ENCODE measurements at regions not wholly inside any gene's neighbourhood (a gene's known extent, or its start where the extent isn't known, plus 50 kb on each side); places are given as distances from the start of the nearest gene placed in this dataset.

GRCh38 chr1:218943371-218943770 is 230.3 kb upstream of the LYPLAL1 start:
- Mint-ChIP-seq H3K27ac (ENCODE audit: unreplicated experiment) (no peak overlapping the region), H3K9me3 (ENCODE audit: unreplicated experiment) (peaks cover 14% of the 10 kb centered on the region), H3K4me1 (ENCODE audit: unreplicated experiment) (peaks cover 11% of the 10 kb centered on the region), H3K4me3 (ENCODE audit: unreplicated experiment) (no peak overlapping the region), H3K27me3 (ENCODE audit: unreplicated experiment) (no peaks in the 10 kb centered on the region), H3K36me3 (ENCODE audit: unreplicated experiment) (no peaks in the 10 kb centered on the region)
- no peak for TF ChIP-seq CTCF (IDR thresholded peaks at IDR 0.05)
- DNase-seq (ENCODE audit: extremely low spot score, unreplicated experiment), result no peak

- Mint-ChIP-seq H3K27me3 (ENCODE audit: unreplicated experiment) (no peaks in the 10 kb centered on the region), H3K4me3 (ENCODE audit: unreplicated experiment) (no peak overlapping the region), H3K27ac (ENCODE audit: unreplicated experiment) (no peak overlapping the region), H3K4me1 (ENCODE audit: unreplicated experiment) (peaks cover 3% of the 10 kb centered on the region), H3K9me3 (ENCODE audit: unreplicated experiment) (peaks cover 8% of the 10 kb centered on the region), H3K36me3 (ENCODE audit: unreplicated experiment) (no peaks in the 10 kb centered on the region)
- DNase-seq (ENCODE audit: extremely low spot score, unreplicated experiment), result no peak
- TF ChIP-seq CTCF (IDR thresholded peaks at IDR 0.05), result no peak
Observed at GRCh38 chr1:218945050-218945449, 228.6 kb upstream of the LYPLAL1 start.

- TF ChIP-seq CTCF (IDR thresholded peaks at IDR 0.05), result no peak
- H3K4me1 Mint-ChIP-seq (ENCODE audit: unreplicated experiment), result peaks cover 3% of the 10 kb centered on the region
- no peak overlapping the region for H3K27ac Mint-ChIP-seq (ENCODE audit: unreplicated experiment)
- no peak overlapping the region for H3K4me3 Mint-ChIP-seq (ENCODE audit: unreplicated experiment)
- no peaks in the 10 kb centered on the region for H3K27me3 Mint-ChIP-seq (ENCODE audit: unreplicated experiment)
- H3K36me3 Mint-ChIP-seq (ENCODE audit: unreplicated experiment), result no peaks in the 10 kb centered on the region
- no peaks in the 10 kb centered on the region for H3K9me3 Mint-ChIP-seq (ENCODE audit: unreplicated experiment)
- no peak for DNase-seq (ENCODE audit: extremely low spot score, unreplicated experiment)
Observed at GRCh38 chr1:218946147-218946546, 227.5 kb upstream of the LYPLAL1 start.

GRCh38 chr1:218948446-218948845 is 225.2 kb upstream of the LYPLAL1 start:
- Mint-ChIP-seq H3K36me3 (ENCODE audit: unreplicated experiment) (no peaks in the 10 kb centered on the region), H3K27me3 (ENCODE audit: unreplicated experiment) (no peaks in the 10 kb centered on the region), H3K4me3 (ENCODE audit: unreplicated experiment) (no peak overlapping the region), H3K9me3 (ENCODE audit: unreplicated experiment) (no peaks in the 10 kb centered on the region), H3K4me1 (ENCODE audit: unreplicated experiment) (peaks cover 3% of the 10 kb centered on the region), H3K27ac (ENCODE audit: unreplicated experiment) (no peak overlapping the region)
- TF ChIP-seq CTCF (IDR thresholded peaks at IDR 0.05), result no peak
- no peak for DNase-seq (ENCODE audit: extremely low spot score, unreplicated experiment)

GRCh38 chr1:218953386-218953785 is 220.3 kb upstream of the LYPLAL1 start:
- no peak for TF ChIP-seq CTCF (IDR thresholded peaks at IDR 0.05)

More at GRCh38 chr1:218953386-218953785, 220.3 kb upstream of the LYPLAL1 start:
- peaks cover 10% of the 10 kb centered on the region for H3K4me1 Mint-ChIP-seq (ENCODE audit: unreplicated experiment)
- H3K27me3 Mint-ChIP-seq (ENCODE audit: unreplicated experiment), result no peaks in the 10 kb centered on the region
- no peaks in the 10 kb centered on the region for H3K9me3 Mint-ChIP-seq (ENCODE audit: unreplicated experiment)
- DNase-seq (ENCODE audit: extremely low spot score, unreplicated experiment), result no peak
- H3K36me3 Mint-ChIP-seq (ENCODE audit: unreplicated experiment), result no peaks in the 10 kb centered on the region
- H3K4me3 Mint-ChIP-seq (ENCODE audit: unreplicated experiment), result no peak overlapping the region
- no peak overlapping the region for H3K27ac Mint-ChIP-seq (ENCODE audit: unreplicated experiment)

Data from osteocyte (in vitro differentiated cells).